Muscle of arm (tissue), 1 donor: ENCODE measurements at regions not wholly inside any gene's neighbourhood (a gene's known extent, or its start where the extent isn't known, plus 50 kb on each side); places are given as distances from the start of the nearest gene placed in this dataset.
A peak's percentile ranks its signal among the peaks of the same experiment; 100 is the strongest.
"Not testable (repeated sequence)": the region's sequence is repeated elsewhere in the genome, so short reads cannot be mapped to it uniquely, and the experiment has no call there.

Experiments used
- DNase-seq: peaks from one replicate; pipeline ENCODE4 v3.0.0-alpha.2; 2013

GRCh38 chr4:104129243-104129642 is 365.5 kb downstream of the CXXC4 start:
- no peak for DNase-seq

DNA sequence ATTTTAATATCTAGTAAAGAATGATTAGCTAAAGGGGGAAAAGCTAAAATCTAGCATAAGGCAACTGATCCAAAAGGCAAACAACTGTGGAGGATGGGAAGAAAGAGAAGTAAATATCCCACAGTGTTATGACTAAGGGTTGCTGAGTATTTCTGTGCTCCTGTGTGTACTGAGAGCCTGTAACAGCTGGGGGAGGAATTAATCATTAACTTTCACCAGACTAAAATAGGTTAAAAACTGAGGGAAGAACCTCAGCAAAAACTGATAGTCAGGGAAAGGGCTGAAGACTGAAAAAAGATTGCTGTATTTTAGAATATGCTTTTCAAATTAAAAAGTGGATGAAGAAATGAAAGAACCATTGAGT is 365.9 kb downstream of the CXXC4 start:
- no peak for DNase-seq

DNA sequence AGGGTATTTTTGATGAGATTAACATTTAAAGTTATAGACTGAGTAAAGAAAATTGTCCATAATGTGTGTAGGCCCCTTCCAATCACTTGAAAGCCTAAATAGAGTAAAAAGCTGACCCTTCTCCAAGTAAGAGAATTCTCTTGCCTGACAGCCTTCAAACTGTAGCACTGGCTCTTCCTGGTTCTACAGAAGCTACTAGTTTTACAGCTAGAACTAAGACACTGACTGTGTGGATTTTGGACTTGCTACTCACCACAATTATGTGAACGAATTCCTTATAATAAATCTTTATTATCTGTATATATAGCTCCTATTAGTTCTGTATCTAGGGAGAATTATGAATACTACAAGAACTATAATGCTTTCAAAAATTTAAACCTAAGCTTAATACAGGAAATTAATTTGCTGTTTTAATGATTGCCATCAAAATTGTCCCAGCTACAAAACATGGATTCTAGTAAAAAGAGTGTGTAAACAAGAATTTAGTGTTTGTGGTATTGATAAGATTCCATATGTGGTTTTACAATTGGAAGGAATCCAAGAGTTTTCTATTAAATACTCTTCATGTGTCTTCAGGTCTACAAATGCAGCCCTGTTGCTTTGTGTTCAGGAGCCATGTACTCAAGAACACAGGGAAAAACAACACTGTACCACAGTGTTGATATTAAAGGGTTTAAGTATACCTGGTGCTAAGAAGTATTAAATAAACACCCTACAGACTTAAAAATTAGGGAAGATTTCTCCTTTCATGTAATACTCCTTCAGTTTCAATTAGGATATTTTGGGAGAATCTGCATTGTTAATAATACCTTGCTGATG is 366.5 kb downstream of the CXXC4 start:
- DNase-seq, result no peak

- DNase-seq, result no peak
Observed at GRCh38 chr4:104123021-104123420, 371.7 kb downstream of the CXXC4 start.

DNA sequence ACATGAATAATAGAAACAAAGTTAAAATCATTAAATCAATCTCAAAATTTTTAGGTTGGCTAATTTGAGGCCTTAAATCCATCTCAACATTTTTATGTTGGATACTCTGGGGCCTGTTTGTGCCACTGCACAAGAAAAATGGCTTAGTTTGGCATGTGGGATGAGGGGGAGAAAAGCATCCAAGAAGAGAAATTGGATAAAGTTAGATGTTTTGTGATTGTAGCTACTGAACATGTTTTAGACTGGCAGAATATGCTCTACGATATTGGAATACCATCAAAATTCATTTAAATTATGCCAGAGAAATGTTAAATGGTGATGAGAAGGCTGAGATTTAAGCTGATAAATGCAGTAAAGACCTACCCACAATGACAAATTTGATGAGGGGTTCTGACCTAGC is 376.9 kb downstream of the CXXC4 start:
- DNase-seq, result no peak

- no peak for DNase-seq
Observed at GRCh38 chr4:104113850-104114249, 380.8 kb downstream of the CXXC4 start.

- no peak for DNase-seq
Observed at GRCh38 chr4:104099141-104099540, 379.4 kb upstream of the TACR3 start.

- no peak for DNase-seq
Observed at GRCh38 chr4:104093247-104093646, 373.5 kb upstream of the TACR3 start.

DNA sequence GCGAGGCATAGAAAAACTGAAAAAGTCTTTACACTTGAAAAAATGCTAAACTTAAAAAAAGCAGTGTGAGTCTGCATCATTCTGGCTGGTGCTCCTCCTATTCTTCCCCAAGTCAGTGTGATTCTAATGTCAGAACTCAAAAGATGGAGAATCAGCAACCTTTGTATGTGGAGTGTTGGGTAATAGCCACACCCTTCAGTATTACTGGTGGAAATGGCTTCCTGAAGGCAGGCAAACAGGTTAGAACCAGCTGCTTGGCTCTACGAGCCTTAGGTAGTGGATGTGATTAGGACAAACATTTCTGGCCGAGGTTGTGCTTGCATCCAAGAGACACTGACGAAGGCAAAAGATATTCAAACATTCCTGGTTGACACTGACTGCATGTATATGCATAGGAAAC is 353.4 kb upstream of the TACR3 start:
- no peak for DNase-seq

- DNase-seq, result no peak
Observed at GRCh38 chr4:104066533-104066932, 346.7 kb upstream of the TACR3 start.

DNA sequence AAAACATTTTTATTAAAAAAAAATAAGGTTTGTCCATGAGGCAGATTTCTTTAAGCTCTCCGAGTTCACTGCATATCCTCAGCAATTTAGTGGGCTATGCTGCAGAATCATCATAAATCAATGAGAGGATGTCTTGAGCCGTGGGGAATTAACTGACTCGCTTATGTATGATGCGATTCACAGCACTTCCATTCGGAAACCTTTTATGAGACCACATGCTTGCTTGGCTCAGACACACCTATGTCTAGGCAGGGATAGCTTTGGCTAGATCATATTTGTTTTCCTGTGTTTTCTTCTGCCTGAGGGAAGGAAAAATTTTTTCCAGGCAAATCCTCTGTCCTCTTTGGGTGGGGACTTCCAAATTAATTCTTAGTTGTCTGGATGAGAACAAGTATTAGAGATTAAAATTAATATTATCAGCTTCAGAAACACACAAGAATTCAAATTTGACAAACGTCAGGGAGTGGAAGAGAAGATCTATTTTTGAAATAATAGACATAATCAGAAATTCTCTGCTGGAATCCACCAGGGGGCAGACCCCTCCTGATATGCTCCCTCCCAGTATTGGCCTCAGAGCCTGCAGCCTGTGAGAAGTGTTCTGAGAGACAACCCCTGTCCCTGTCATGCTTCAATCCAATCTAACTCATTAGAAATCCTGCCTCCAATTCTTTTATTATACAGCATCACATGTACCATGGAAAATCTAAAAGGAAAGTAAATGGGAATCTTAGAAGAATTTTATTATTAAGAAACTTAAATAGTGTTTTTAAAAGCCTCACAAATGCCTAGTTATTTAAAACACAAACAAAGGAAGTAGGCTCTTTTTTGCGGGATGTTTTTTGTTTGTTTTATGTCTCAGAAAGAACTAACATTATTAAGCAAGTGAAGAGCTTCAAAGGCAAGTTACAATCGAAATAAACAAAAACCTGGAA is 345.1 kb upstream of the TACR3 start:
- peak; percentile 38 for DNase-seq

GRCh38 chr4:104063341-104063740 is 343.6 kb upstream of the TACR3 start:
- no peak for DNase-seq

DNA sequence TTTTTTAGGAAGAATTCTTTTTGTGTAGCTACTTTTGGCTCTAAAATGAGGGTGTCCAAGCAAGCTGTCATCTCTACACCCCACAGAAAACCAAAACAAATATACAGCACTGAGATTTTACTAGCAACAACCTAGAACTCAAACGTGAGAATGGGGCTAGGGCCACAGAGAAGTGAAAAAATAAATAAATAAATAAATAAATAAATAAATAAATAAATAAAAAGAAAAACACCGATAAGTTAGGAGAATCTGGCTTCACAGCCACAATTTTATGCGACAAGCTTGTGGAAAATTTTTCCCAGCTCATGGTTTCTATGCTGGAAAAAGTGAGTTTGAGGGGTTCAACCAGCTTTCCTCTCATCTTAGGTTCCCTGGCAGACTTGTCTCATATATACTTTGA is 324.6 kb upstream of the TACR3 start:
- DNase-seq, result no peak

DNA sequence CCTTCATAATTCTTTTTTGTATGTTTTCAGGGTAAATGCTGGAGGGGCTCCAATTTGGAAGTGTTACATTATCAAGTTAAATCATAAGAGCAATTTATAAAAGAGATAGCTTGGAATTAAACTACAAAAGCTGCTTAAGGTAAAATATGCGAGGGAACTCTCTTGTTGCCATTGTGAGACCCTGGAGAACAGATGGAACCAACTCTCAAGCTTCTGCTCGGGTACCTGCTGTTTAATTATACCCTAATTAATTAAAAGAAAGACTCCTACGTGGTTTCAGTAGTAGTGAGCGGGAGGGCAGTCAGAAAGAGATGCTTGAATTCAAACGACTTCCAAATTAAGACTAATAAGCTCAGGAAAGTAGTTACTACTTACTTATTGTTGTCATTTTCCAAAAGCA is 313.1 kb upstream of the TACR3 start:
- DNase-seq, result no peak

GRCh38 chr4:104025251-104025650 is 305.5 kb upstream of the TACR3 start:
- DNase-seq, result peak; percentile 8

DNA sequence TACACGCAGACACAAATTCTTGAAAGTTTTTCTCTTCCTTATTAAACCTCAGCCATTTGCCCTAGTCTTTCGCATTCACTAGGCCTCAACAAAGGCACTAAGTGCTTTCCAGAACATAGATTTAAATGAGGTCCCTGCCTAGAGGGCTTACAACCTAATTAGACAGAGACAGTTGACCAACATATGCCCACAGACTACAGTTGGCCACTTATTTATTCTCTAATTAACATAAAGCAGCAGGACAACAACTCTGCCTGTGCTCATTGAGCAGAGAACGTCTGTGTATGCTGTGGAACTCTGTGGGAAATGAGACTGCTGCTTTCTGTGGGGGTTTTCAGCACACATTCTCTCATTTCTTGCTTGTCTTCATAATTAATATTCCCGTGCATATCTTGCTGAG is 303.0 kb upstream of the TACR3 start:
- DNase-seq, result no peak

- no peak for DNase-seq
Observed at GRCh38 chr4:104022226-104022625, 302.4 kb upstream of the TACR3 start.

DNA sequence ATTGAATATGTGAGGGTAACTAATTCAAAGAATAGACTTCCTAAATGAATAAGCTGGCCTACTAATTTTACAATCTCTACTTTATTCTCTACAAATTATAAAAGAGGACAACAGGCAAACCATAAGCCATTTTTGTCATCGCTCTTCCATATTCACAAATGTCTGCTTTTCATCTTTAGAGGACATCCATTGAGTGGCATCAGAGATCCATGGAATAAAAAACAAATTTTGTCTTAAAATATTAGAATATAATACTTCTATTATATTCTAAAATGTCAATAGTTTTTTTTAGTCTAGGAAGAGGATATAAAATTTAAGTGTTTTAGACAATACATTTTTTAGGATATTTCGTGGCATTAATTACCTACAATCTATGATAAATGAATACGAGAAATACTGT is 300.9 kb upstream of the TACR3 start:
- no peak for DNase-seq

- DNase-seq, result no peak
Observed at GRCh38 chr4:104017213-104017612, 297.4 kb upstream of the TACR3 start.

DNA sequence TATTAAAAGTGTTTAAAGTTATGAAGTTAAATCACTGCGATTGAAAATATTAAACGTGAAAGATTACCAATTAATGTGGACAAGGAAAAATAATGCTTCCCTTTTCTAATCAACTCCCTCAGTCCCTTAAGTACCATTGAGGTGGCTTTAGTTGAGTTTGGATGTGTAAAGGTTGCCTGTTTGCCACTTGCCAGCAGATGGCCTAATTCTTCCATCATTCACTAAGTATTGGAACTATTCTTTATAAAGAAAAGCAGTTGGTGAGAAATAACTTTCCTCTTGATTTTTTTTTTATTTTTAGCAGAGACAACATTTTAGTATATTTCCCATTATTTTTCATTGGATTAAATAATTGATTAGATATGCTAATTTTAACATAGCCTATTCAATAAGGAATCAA is 295.9 kb upstream of the TACR3 start:
- DNase-seq, result no peak

DNA sequence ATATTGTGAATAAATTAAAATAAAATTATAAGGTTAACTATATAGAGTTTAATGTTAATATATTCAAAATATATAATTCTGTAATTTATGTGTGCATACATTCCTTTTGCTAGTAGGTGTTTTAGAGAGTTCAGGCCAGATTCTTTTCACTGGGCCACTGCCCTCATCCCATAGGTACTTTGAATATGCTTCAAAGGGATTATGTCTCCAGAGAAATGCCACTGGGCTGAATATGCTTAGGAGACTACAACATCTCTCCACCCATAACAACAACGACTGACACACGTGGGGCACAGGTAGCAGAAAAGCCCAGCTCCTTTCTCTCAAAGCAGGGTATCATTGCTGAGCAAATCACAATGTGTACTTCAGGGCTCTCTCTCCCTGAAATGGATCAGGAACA is 290.9 kb upstream of the TACR3 start:
- DNase-seq, result no peak

DNA sequence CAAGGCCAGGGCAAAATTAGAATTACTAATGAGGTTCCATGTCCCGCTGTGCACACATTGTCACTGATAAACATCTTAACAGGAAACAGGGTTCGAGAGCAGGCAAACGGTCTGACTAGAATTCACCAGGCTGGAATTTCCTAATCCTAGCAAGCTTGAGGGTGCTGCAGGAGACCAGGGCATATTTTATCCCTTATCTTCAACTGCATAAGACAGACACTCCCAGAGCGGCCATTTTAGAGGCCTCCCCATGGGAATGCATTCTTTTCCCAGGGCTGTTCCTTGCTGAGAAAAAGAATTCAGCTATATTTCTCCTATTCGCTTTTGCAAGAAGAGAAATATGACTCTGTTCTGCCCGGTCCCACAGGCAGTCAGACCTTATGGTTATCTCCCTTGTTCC is 282.5 kb upstream of the TACR3 start:
- not testable (repeated sequence) for DNase-seq

DNA sequence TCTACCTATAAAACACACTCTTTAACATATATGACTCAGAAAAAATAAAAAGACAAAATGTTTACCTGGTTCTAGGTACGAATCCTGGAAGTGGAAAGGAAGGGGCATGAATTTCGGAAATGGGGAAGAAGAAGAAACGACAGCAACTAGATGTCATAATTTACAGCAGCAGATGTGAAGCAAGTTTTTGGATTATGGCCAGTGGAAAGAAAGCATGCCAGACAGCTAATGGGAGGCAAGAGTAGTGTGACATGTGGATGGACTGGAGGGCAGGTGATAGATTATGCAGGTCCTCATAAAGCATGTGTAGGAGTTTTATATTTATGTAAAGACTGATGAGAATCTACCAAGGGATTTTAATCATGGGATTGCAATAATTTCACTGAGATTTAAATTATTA is 279.0 kb upstream of the TACR3 start:
- DNase-seq, result no peak
